D721Med (cell line): ENCODE measurements at regions not wholly inside any gene's neighbourhood (a gene's known extent, or its start where the extent isn't known, plus 50 kb on each side); places are given as distances from the start of the nearest gene placed in this dataset.

ENCODE experiments used
- DNase-seq: peaks from one replicate; pipeline ENCODE4 v3.0.0; 2011; ENCODE audit warnings: low spot score; ENCODE audit not compliant: insufficient read length
- FAIRE-seq: peaks from 2 replicates; lab custom pipeline; 2011; peaks lifted over from hg19 to GRCh38; lab: Jason Lieb, UNC
- CTCF ChIP-seq: IDR thresholded peaks from 2 replicates; pipeline ENCODE4 v1.5.1; 2012; ENCODE audit warnings: mild to moderate bottlenecking, control low read depth; ENCODE audit not compliant: insufficient read depth; ENCODE audit errors: missing control alignments

GRCh38 chr6:168196881-168197635 lies 118.0 kb upstream of the FRMD1 start:
- FAIRE-seq (no peak), DNase-seq (no peak)
- no peak for TF ChIP-seq CTCF

- no peak for FAIRE-seq
- TF ChIP-seq CTCF: no peak
- DNase-seq: no peak
These were observed 117.4 kb upstream of the FRMD1 start for GRCh38 chr6:168196385-168196860.

- FAIRE-seq (no peak), DNase-seq (no peak)
- TF ChIP-seq CTCF: no peak
These were observed 116.7 kb upstream of the FRMD1 start for GRCh38 chr6:168195712-168196111.

- FAIRE-seq (no peak), DNase-seq (no peak)
- TF ChIP-seq CTCF: no peak
These were observed 115.9 kb upstream of the FRMD1 start for GRCh38 chr6:168194732-168195567.

GRCh38 chr6:168193816-168194721 lies 115.1 kb upstream of the FRMD1 start:
- FAIRE-seq (no peak), DNase-seq (no peak)
- no peak for TF ChIP-seq CTCF

GRCh38 chr6:168192901-168193815 lies 114.1 kb upstream of the FRMD1 start:
- no peak for FAIRE-seq
- no peak for TF ChIP-seq CTCF
- DNase-seq: no peak
